Stomach (tissue), 4 donors: ENCODE measurements at regions not wholly inside any gene's neighbourhood (a gene's known extent, or its start where the extent isn't known, plus 50 kb on each side); places are given as distances from the start of the nearest gene placed in this dataset.

Experiments
- POLR2A ChIP-seq, 4 donors: fragments of 450-650 bp; IDR thresholded peaks; one replicate each; pipeline ENCODE4 v1.6.1; 2016; ENCODE audit warnings: antibody characterized with exemption in 4 of 4, control low read depth in 2 of 4, mild to moderate bottlenecking in 1 of 4, moderate library complexity in 1 of 4
- TF ChIP-seq, protein P1 (sequence below), 7 experiments: fragments of 450-650 bp in 4 of 7; fragments of 200-600 bp in 3 of 7; sonication (generic) in 3 of 7; IDR thresholded peaks; one replicate each; pipeline ENCODE4 v1.5.1; 2016 to 2019; ENCODE audit warnings: antibody characterized with exemption in 7 of 7, control low read depth in 2 of 7, mild to moderate bottlenecking in 1 of 7

DNA sequence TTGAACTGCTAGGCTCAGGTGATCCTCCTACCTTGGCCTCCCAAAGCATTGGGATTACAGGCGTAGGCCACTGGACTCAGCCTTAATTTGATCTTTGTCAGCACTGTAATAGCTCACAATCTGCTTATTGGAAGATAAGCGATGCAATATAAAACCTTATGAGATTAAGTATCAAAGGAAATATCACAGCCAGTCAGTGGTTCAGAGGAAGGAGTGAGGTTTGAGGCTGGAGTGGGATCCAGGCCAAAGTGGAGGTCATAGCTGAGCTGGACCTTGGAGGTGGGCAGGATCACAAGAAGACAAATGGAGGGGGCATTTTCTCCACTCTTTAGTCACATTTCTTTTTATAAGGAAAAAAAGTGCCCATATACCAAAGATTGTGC lies 228.5 kb downstream of the RHOU start:
- TF ChIP-seq, protein P1, sequence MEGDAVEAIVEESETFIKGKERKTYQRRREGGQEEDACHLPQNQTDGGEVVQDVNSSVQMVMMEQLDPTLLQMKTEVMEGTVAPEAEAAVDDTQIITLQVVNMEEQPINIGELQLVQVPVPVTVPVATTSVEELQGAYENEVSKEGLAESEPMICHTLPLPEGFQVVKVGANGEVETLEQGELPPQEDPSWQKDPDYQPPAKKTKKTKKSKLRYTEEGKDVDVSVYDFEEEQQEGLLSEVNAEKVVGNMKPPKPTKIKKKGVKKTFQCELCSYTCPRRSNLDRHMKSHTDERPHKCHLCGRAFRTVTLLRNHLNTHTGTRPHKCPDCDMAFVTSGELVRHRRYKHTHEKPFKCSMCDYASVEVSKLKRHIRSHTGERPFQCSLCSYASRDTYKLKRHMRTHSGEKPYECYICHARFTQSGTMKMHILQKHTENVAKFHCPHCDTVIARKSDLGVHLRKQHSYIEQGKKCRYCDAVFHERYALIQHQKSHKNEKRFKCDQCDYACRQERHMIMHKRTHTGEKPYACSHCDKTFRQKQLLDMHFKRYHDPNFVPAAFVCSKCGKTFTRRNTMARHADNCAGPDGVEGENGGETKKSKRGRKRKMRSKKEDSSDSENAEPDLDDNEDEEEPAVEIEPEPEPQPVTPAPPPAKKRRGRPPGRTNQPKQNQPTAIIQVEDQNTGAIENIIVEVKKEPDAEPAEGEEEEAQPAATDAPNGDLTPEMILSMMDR (IDR thresholded peaks at IDR 0.05): no peak
- TF ChIP-seq POLR2A (IDR thresholded peaks at IDR 0.05): no peak
